ENCODE measurements at regions not wholly inside any gene's neighbourhood (a gene's known extent, or its start where the extent isn't known, plus 50 kb on each side); places are given as distances from the start of the nearest gene placed in this dataset.

- H3K4me3 ChIP-seq (ENCODE audit: low read depth, low read length): no peak overlapping the region
- no peak for TF ChIP-seq CTCF (IDR thresholded peaks at IDR 0.05; ENCODE audit: insufficient read depth, low read length, poor library complexity, severe bottlenecking)
- no peaks in the 10 kb centered on the region for H3K36me3 ChIP-seq (ENCODE audit: control insufficient read depth, insufficient read depth, low read length)
- no peak for DNase-seq (ENCODE audit: low read depth)
- H3K27me3 ChIP-seq (ENCODE audit: control insufficient read depth, insufficient read depth, low read length): no peaks in the 10 kb centered on the region
These were observed 136.7 kb upstream of the CWC22 start for GRCh38 chr2:180143633-180144337.

DNA sequence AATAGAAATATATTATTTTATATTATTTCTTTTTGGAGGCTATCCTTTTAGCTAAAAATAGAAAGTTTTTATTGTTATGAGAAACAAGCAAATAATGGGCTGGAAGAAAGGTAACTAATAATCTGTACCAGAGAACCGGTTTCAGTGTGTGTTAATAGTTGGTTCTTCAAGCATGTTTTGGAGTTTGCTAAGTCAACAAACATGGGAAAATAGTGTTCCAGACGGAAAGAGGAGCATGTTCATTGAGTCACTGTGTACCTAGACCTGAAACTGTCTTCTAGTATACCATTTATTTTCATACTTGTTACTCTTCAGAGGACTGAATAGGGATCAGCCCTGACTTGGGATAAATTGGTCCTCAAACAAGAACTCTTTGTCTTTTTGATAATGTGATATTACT lies 134.5 kb upstream of the CWC22 start:
- no peak overlapping the region for H3K4me3 ChIP-seq (ENCODE audit: low read depth, low read length)
- DNase-seq (ENCODE audit: low read depth): no peak
- H3K36me3 ChIP-seq (ENCODE audit: control insufficient read depth, insufficient read depth, low read length): no peaks in the 10 kb centered on the region
- TF ChIP-seq CTCF (IDR thresholded peaks at IDR 0.05; ENCODE audit: insufficient read depth, low read length, poor library complexity, severe bottlenecking): no peak
- H3K27me3 ChIP-seq (ENCODE audit: control insufficient read depth, insufficient read depth, low read length): no peaks in the 10 kb centered on the region

- Histone ChIP-seq H3K36me3 (ENCODE audit: control insufficient read depth, insufficient read depth, low read length) (no peaks in the 10 kb centered on the region), H3K4me3 (ENCODE audit: low read depth, low read length) (no peak overlapping the region), H3K27me3 (ENCODE audit: control insufficient read depth, insufficient read depth, low read length) (no peaks in the 10 kb centered on the region)
- no peak for TF ChIP-seq CTCF (IDR thresholded peaks at IDR 0.05; ENCODE audit: insufficient read depth, low read length, poor library complexity, severe bottlenecking)
- DNase-seq (ENCODE audit: low read depth): no peak
These were observed 126.6 kb upstream of the CWC22 start for GRCh38 chr2:180133736-180134135.

- no peak for TF ChIP-seq CTCF (IDR thresholded peaks at IDR 0.05; ENCODE audit: insufficient read depth, low read length, poor library complexity, severe bottlenecking)
- Histone ChIP-seq H3K27me3 (ENCODE audit: control insufficient read depth, insufficient read depth, low read length) (no peaks in the 10 kb centered on the region), H3K36me3 (ENCODE audit: control insufficient read depth, insufficient read depth, low read length) (no peaks in the 10 kb centered on the region), H3K4me3 (ENCODE audit: low read depth, low read length) (no peak overlapping the region)
- no peak for DNase-seq (ENCODE audit: low read depth)
These were observed 123.3 kb upstream of the CWC22 start for GRCh38 chr2:180130403-180130802.

- Histone ChIP-seq H3K36me3 (ENCODE audit: control insufficient read depth, insufficient read depth, low read length) (no peaks in the 10 kb centered on the region), H3K4me3 (ENCODE audit: low read depth, low read length) (no peak overlapping the region), H3K27me3 (ENCODE audit: control insufficient read depth, insufficient read depth, low read length) (no peaks in the 10 kb centered on the region)
- TF ChIP-seq CTCF (IDR thresholded peaks at IDR 0.05; ENCODE audit: insufficient read depth, low read length, poor library complexity, severe bottlenecking): no peak
- no peak for DNase-seq (ENCODE audit: low read depth)
These were observed 121.8 kb upstream of the CWC22 start for GRCh38 chr2:180128861-180129260.

All from kidney epithelial cell (primary cell).